ENCODE measurements at regions not wholly inside any gene's neighbourhood (a gene's known extent, or its start where the extent isn't known, plus 50 kb on each side); places are given as distances from the start of the nearest gene placed in this dataset.

GRCh38 chr6:27836141-27836782 lies 75.9 kb downstream of the OR2B2 start:
- no peaks in the 10 kb centered on the region; the same call in 2 of the 3 replicates for H3K9me3 Mint-ChIP-seq
- peak overlapping the region; percentile 91; the same call in 1 of the 2 replicates for H3K27ac Mint-ChIP-seq
- peaks cover 17% of the 10 kb centered on the region for H3K27me3 Mint-ChIP-seq (ENCODE audit: insufficient read depth, low read depth, poor library complexity)
- Histone ChIP-seq H4K20me1 (replicated peaks; ENCODE audit: insufficient read depth) (no peaks in the 10 kb centered on the region), H3K27me3 (ENCODE audit: insufficient read depth) (no peaks in the 10 kb centered on the region), H3K4me1 (ENCODE audit: insufficient read depth) (peaks cover 22% of the 10 kb centered on the region), H3K79me2 (replicated peaks; ENCODE audit: insufficient read depth) (peaks cover 22% of the 10 kb centered on the region), H3K36me3 (ENCODE audit: insufficient read depth) (no peaks in the 10 kb centered on the region), H3K4me3 (peak overlapping the region; percentile 77), H3K4me2 (peak overlapping the region; percentile 88), H3F3A (replicated peaks; ENCODE audit: low read depth) (no peaks in the 10 kb centered on the region; the same call in 1 of the 2 replicates), H2AFZ (no peak overlapping the region), H3K27ac (ENCODE audit: low read depth) (peak overlapping the region; percentile 100), H3K9me2 (ENCODE audit: insufficient read depth) (no peaks in the 10 kb centered on the region)
- H3K4me3 Mint-ChIP-seq = no peak overlapping the region
- H3K4me1 Mint-ChIP-seq = peaks cover 31% of the 10 kb centered on the region
- no peak for TF ChIP-seq CREB1 (CRISPR knock-in tag; IDR thresholded peaks at IDR 0.05; ENCODE audit: low read depth)
- TF ChIP-seq ZNF462 (CRISPR knock-in tag; IDR thresholded peaks at IDR 0.05) = no peak
- H3K36me3 Mint-ChIP-seq (ENCODE audit: low read depth) = peaks cover 9% of the 10 kb centered on the region; the same call in 2 of the 3 replicates
- no peak for DNase-seq (ENCODE audit: low spot score)
- no peak for ATAC-seq

GRCh38 chr6:27834879-27835549 lies 77.2 kb downstream of the OR2B2 start:
- H3K36me3 Mint-ChIP-seq (ENCODE audit: low read depth) = peaks cover 17% of the 10 kb centered on the region; the same call in 2 of the 3 replicates
- Histone ChIP-seq H2AFZ (no peak overlapping the region), H3K27me3 (ENCODE audit: insufficient read depth) (no peaks in the 10 kb centered on the region), H3K36me3 (ENCODE audit: insufficient read depth) (no peaks in the 10 kb centered on the region), H3K27ac (ENCODE audit: low read depth) (peak overlapping the region; percentile 21; the same call in 1 of the 2 replicates), H4K20me1 (replicated peaks; ENCODE audit: insufficient read depth) (no peaks in the 10 kb centered on the region), H3K4me1 (ENCODE audit: insufficient read depth) (peaks cover 19% of the 10 kb centered on the region), H3K4me2 (0 out of 2 replicates have a peak overlapping the region, but pooled peaks have one; percentile 12), H3K4me3 (no peak overlapping the region), H3F3A (replicated peaks; ENCODE audit: low read depth) (peaks cover 3% of the 10 kb centered on the region; the same call in 1 of the 2 replicates), H3K9me2 (ENCODE audit: insufficient read depth) (no peaks in the 10 kb centered on the region), H3K79me2 (replicated peaks; ENCODE audit: insufficient read depth) (peaks cover 22% of the 10 kb centered on the region)
- H3K4me1 Mint-ChIP-seq = peaks cover 28% of the 10 kb centered on the region
- ATAC-seq (no peak), DNase-seq (ENCODE audit: low spot score) (no peak)
- TF ChIP-seq JUNB (IDR thresholded peaks at IDR 0.05; ENCODE audit: unreplicated experiment) = no peak
- peaks cover 4% of the 10 kb centered on the region; the same call in 1 of the 3 replicates for H3K9me3 Mint-ChIP-seq
- H3K4me3 Mint-ChIP-seq = peak overlapping the region; percentile 31; the same call in 1 of the 3 replicates
- H3K27ac Mint-ChIP-seq = peak overlapping the region; percentile 74
- H3K27me3 Mint-ChIP-seq (ENCODE audit: insufficient read depth, low read depth, poor library complexity) = peaks cover 25% of the 10 kb centered on the region
